ENCODE measurements at regions not wholly inside any gene's neighbourhood (a gene's known extent, or its start where the extent isn't known, plus 50 kb on each side); places are given as distances from the start of the nearest gene placed in this dataset.
"Not testable (repeated sequence)": the region's sequence is repeated elsewhere in the genome, so short reads cannot be mapped to it uniquely, and the experiment has no call there.

- intact Hi-C loops (cut with DNase I): no loop called here
- DNase-seq (no peak), ATAC-seq (no peak)
Observed at GRCh38 chr3:80705290-80705689, 937.5 kb upstream of the ROBO1 start.

DNA sequence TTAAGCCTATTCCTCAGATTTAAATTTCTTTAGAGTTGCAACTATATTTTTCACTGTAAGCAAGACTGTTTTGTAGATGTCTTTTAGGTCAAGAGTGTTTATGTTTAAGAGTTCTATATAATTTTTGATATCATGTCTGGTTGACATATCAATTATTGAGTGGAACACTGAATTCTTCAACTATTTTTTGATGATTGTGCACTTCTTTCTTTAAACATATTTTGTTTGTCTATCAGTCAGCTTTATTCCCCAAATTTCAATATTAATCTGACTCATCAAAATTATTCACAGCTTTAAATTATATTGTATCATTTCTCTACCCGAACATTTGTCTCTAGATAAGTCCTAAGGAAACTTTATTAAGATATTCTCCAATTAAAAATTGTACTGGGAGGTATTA, 933.6 kb upstream of the ROBO1 start:
- intact Hi-C loops (cut with DNase I): no loop called here
- no peak for ATAC-seq
- DNase-seq: no peak

- intact Hi-C loops (cut with DNase I): no loop called here
- ATAC-seq: no peak
- no peak for DNase-seq
Observed at GRCh38 chr3:80697291-80697690, 929.5 kb upstream of the ROBO1 start.

DNA sequence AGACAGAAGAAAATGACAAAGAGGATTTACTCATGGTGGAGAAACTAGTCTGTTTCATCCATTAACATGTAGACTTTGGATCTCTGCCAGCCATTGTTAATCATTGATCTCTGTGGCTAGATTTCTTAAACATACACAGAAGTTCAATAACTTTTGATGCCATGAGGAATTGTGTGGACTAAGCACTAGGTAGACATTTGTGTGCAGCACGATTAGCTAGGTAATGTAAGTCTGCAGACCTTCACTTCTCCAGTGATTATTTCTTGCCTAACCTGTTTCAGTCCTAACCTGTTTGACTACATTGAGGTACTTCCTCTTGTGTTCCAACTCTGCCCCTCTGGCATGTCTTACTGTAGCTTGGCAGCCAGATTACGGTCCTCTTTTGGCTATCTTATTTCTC, 928.5 kb upstream of the ROBO1 start:
- intact Hi-C loops (cut with DNase I): no loop called here
- ATAC-seq (no peak), DNase-seq (no peak)

DNA sequence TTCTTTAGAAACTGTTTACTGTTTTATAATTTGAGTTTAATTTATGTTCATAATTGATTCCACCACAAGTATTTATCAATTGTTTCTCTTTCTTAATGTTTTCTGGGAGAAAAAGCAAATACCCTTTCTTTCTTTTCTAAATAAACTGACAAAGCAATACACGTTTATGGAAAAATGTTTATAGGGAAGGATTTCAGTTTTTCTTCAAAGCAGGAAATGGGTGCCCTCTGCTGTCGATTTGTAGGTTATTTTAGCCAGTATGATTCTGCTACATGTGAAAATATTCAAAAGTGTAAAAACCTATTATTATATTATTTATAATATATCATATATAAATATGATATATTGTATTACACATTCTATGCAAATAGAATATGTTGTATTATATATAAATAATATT, 921.0 kb upstream of the ROBO1 start:
- ATAC-seq (no peak), DNase-seq (no peak)
- intact Hi-C loops (cut with DNase I): loop anchor here in 1 of 2 donors (10.0 kb wide), 1 partner anchor 1164 kb away; no protein-coding TSS in a partner anchor

GRCh38 chr3:80682951-80683350, 915.2 kb upstream of the ROBO1 start:
- DNase-seq: no peak
- no peak for ATAC-seq
- intact Hi-C loops (cut with DNase I): loop anchor here in 1 of 2 donors (10.0 kb wide), 1 partner anchor 1158 kb away; no protein-coding TSS in a partner anchor

- DNase-seq (no peak), ATAC-seq (no peak)
- intact Hi-C loops (cut with DNase I): loop anchor here in 1 of 2 donors (10.0 kb wide), 1 partner anchor 1157 kb away; no protein-coding TSS in a partner anchor
Observed at GRCh38 chr3:80682235-80682634, 914.4 kb upstream of the ROBO1 start.

DNA sequence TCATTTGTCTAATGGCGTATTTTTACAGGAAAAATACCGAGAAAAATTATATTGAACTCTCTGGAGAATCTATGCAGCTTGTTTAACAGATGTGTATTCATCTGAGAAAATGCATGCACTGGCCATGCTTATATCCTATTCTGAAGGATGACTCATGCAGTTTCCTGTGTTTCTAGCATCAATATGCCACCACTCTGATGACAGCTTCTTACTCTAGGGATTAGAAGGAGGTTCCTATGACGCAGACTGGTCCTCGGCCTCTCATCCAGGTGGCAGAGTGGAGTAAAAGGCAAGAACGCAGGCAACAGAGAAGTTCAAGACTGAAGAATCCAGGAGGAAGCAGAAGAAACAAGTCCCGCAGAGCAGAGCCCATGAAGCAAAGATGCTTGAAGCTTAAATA, 910.0 kb upstream of the ROBO1 start:
- intact Hi-C loops (cut with DNase I): no loop called here
- no peak for ATAC-seq
- no peak for DNase-seq

GRCh38 chr3:80676866-80677265, 909.1 kb upstream of the ROBO1 start:
- intact Hi-C loops (cut with DNase I): no loop called here
- no peak for DNase-seq

DNA sequence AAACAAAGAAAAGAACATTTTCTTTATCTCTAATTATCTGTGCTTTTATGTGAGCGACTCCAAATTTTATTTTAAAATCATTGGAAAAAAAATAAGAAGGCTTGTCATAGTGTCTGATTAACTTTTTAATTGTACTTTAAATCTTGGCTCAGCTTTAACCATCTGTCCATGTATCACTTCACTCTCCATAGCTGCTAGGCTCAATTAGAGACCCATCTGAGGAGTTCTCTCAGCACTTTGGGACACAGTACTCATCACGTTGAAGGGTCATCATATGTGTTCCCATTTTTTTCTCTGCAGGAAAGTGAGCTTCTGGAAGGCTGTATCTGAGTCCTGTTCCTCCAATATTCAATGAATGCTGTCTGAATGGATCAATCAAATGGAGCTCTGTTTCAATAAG, 908.5 kb upstream of the ROBO1 start:
- ATAC-seq (no peak), DNase-seq (no peak)
- intact Hi-C loops (cut with DNase I): no loop called here

More at GRCh38 chr3:80676866-80677265, 909.1 kb upstream of the ROBO1 start:
- ATAC-seq: no peak

GRCh38 chr3:80675790-80676189, 908.0 kb upstream of the ROBO1 start:
- DNase-seq: no peak
- intact Hi-C loops (cut with DNase I): no loop called here
- ATAC-seq: no peak

DNA sequence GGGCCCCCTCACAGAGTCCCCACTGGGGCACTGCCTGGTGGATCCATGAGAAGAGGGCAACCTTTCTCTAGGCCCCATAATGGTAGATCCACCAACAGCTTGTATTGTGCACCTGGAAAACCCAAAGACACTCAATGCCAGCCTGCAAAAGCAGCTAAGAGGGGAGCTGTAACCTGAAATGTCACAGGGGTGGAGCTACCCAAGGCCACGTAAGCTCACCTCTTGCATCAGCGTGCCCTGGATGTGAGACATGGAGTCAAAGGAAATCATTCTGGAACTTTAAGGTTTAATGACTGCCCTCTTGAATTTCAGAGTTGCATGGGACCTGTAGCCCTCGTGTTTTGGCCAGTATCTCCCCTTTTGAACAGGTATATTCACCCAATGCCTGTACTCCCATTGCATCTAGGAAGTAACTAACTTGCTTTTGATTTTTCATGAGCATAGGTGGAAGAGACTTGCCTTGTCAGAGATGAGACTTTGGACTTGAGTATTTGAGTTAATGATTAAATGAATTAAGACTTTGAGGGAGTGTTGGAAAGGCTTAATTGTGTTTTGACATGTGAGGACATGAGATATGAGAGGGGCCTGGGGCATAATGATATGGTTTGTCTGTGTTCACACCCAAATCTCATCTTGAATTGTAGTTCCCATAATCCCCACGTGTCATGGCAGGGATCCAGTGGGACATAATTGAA, 900.9 kb upstream of the ROBO1 start:
- intact Hi-C loops (cut with DNase I): no loop called here
- no peak for DNase-seq
- no peak for ATAC-seq

DNA sequence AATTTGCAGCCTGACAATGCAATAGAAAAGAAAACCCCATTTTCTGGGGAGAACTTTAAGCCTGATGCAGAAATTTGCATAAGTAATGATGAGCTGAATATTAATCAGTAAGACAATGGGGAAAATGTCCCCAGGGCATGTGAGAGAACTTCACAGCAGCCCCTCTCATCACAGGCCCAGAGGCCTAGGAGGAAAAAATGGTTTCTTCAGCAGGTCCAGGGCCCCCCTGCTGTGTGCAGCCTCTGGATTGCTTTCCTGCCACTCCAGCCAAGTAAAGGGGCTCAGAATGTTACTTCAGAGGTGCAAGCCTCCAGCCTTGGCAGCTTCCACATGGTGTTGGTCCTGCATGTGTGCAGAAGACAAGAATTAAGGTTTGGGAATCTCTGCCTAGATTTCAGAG, 900.3 kb upstream of the ROBO1 start:
- intact Hi-C loops (cut with DNase I): no loop called here
- no peak for DNase-seq
- ATAC-seq: no peak

GRCh38 chr3:80663426-80663825, 895.6 kb upstream of the ROBO1 start:
- no peak for DNase-seq
- intact Hi-C loops (cut with DNase I): no loop called here
- ATAC-seq: no peak

DNA sequence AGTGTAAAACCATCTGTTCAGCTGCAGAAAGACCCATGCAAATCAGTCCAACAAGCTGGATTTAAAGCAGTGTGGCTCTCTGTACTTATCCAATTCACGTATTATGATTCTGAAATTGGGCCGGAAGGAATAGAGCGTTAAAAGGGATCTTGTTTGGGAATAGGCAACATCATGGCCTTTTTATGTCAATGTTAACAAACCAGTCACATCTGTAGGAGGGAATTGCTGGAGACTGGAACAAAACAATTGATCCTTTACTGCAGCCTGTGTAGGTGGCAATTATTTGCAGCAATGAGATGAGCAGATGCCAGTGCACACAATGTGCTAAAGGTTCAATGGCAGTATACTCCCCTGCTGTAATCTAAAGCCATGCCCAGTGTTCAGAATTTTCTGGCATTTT, 887.4 kb upstream of the ROBO1 start:
- ATAC-seq: no peak
- no peak for DNase-seq
- intact Hi-C loops (cut with DNase I): no loop called here

DNA sequence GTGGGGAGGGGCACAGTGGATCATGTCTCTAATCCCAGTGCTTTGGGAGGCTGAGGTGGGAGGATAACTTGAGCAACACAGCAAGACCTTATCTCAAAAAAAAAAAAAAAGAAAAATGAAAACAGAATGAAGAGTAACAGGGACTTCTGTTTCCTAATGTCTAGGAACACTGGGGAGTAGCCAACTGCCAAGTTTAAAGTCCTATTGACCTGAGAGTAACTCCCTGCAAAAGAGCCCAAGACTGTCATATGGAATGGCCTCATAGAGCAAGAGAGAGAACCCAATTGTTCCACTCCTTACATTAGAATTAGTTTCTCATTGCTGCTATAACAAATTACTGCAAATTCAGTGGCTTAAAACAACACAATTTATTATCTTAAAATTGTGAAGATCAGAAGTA, 881.4 kb upstream of the ROBO1 start:
- ATAC-seq (no peak), DNase-seq (no peak)
- intact Hi-C loops (cut with DNase I): no loop called here

GRCh38 chr3:80643421-80643820, 875.6 kb upstream of the ROBO1 start:
- intact Hi-C loops (cut with DNase I): no loop called here
- ATAC-seq: no peak
- DNase-seq: no peak

DNA sequence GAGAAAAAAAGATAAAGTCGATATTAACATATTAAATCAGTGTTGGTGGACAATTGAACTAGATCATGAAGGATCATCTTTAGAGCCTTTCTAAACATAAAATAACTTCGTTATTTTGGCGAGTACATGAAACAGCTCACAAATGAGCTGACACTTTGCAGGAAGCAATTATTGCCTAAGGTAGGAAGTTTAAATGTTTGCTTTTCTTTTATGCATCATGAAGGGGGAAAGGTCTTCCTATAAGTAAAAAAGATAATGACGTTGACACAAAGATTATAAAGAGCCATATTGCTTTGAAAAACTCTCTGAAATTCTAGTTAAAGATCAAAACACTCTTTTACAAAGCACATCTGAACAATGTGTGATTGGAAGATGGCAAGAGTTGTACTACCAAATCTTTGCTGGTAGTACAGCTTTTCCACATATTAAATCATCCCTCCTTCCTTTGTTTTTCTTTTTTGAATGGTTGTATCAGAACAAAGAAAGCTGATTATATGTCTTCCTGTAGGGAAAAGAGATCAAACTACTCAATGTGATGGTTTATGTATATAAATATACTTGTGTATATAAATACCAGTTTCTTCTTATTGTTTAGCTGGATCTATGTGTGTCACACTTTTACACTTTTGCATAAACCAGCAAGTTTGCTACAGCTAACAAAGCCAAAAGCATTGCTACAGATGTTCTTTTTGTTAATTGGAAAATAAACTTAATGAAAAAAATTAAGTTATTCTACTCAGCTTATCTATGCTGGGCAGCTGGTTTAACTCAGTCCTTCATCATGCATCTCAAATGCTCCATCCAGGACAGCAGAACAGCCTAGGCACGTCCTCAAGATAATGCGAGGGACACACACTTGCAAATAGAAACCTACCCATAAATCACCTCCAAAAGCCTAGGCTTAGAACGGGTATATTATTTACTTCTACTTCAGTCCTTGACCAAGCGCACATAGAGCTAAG, 850.8 kb upstream of the ROBO1 start:
- intact Hi-C loops (cut with DNase I): no loop called here
- ATAC-seq (no peak), DNase-seq (no peak)

GRCh38 chr3:80612366-80612765, 844.6 kb upstream of the ROBO1 start:
- DNase-seq: no peak
- intact Hi-C loops (cut with DNase I): no loop called here
- ATAC-seq: no peak

DNA sequence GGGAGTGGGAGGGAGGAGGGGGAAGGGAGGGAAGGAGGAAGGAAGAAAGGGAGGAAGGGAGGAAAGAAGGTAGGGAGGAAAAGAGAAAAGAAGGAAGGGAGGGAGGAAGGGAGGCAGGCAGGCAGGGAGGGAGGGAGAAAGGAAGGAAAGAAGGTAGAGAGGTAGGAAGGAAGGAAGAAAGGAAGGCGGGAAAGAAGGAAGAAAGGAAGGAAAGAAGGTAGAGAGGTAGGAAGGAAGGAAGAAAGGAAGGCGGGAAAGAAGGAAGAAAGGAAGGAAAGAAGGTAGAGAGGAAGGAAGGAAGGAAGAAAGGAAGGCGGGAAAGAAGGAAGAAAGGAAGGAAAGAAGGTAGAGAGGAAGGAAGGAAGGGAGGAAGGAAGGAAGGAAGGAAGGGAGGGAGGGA, 840.3 kb upstream of the ROBO1 start:
- intact Hi-C loops (cut with DNase I); ATAC-seq; DNase-seq: not testable (repeated sequence)
